ENCODE measurements at regions not wholly inside any gene's neighbourhood (a gene's known extent, or its start where the extent isn't known, plus 50 kb on each side); places are given as distances from the start of the nearest gene placed in this dataset.
"Not testable (repeated sequence)": the region's sequence is repeated elsewhere in the genome, so short reads cannot be mapped to it uniquely, and the experiment has no call there.

DNA sequence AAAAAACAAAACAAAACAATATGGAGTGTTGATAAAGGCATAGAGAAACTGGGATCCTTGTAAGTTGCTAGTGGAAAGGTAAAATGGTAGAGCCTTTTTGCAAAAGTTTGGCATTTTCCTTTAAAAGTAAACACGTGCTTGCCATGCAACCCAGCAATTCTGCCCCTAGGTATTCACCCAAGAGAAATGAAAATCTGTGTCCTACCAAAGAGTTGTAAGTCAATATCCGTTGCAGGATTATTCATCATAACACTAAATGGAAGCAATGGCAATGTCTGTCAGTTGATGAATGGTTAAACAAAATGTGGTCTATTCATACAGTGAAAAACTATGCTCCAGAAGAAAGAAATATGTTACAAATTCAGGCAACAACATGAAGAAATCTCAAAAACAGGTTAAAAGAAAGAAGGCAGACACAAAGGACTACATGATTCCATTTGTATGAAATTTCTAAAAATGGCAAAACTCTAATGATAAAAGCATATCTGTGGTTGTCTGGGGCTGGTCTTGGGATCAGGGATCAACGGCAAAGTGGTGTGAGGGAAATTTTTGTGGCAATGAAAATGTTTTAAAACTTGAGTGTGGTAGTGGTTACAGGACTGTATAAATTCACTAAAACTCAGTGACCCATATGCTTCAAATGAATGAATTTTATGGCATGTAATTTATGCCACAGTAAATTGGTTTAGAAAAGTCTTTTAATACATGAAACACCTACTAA, 229.6 kb downstream of the OPA1 start:
- intact Hi-C loops (cut with micrococcal nuclease; ENCODE audit: unreplicated experiment) = no loop called here
- TF ChIP-seq, protein P1, sequence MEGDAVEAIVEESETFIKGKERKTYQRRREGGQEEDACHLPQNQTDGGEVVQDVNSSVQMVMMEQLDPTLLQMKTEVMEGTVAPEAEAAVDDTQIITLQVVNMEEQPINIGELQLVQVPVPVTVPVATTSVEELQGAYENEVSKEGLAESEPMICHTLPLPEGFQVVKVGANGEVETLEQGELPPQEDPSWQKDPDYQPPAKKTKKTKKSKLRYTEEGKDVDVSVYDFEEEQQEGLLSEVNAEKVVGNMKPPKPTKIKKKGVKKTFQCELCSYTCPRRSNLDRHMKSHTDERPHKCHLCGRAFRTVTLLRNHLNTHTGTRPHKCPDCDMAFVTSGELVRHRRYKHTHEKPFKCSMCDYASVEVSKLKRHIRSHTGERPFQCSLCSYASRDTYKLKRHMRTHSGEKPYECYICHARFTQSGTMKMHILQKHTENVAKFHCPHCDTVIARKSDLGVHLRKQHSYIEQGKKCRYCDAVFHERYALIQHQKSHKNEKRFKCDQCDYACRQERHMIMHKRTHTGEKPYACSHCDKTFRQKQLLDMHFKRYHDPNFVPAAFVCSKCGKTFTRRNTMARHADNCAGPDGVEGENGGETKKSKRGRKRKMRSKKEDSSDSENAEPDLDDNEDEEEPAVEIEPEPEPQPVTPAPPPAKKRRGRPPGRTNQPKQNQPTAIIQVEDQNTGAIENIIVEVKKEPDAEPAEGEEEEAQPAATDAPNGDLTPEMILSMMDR (IDR thresholded peaks at IDR 0.05; ENCODE audit: unreplicated experiment) = no peak
- Mint-ChIP-seq H3K9me3 (ENCODE audit: low read depth, unreplicated experiment) (peaks cover 3% of the 10 kb centered on the region), H3K36me3 (ENCODE audit: insufficient read depth, unreplicated experiment) (peaks cover 13% of the 10 kb centered on the region), H3K27ac (ENCODE audit: unreplicated experiment) (no peak overlapping the region), H3K4me1 (ENCODE audit: low read depth, unreplicated experiment) (peaks cover 29% of the 10 kb centered on the region), H3K27me3 (ENCODE audit: unreplicated experiment) (no peaks in the 10 kb centered on the region), H3K4me3 (ENCODE audit: low read depth, unreplicated experiment) (no peak overlapping the region)
- no TSS peak for BruUV-seq (replicated peaks)
- no peak for DNase-seq
- CTCF ChIA-PET = no interaction called here

DNA sequence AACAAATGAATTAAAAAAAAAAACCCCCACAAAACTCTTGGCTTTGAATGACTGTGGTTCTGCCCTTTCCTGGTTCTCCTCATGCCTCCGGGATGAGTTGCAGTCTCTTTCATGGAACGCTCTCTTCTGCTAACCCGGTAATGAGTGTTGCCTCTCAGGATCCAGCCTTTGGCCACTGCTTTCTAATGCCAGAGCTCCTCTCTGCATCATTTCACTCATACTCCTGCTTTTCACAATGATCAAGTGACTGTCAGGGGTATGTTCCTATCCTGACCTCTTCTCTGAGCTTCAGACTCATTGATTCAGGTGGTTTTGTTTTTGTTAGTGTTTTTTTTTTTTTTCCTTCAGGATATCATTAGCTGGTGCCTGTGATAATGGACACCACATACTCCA, 230.2 kb downstream of the OPA1 start:
- DNase-seq; BruUV-seq (replicated peaks); H3K27ac Mint-ChIP-seq (ENCODE audit: unreplicated experiment); H3K4me3 Mint-ChIP-seq (ENCODE audit: low read depth, unreplicated experiment); H3K9me3 Mint-ChIP-seq (ENCODE audit: low read depth, unreplicated experiment); intact Hi-C loops (cut with micrococcal nuclease; ENCODE audit: unreplicated experiment); H3K27me3 Mint-ChIP-seq (ENCODE audit: unreplicated experiment): not testable (repeated sequence)
- CTCF ChIA-PET = interaction anchor here (0.6 kb wide), 1 partner anchor 149 kb away, joined by 3 read pairs; no protein-coding TSS in a partner anchor
- Mint-ChIP-seq H3K36me3 (ENCODE audit: insufficient read depth, unreplicated experiment) (peaks cover 13% of the 10 kb centered on the region), H3K4me1 (ENCODE audit: low read depth, unreplicated experiment) (peaks cover 34% of the 10 kb centered on the region)

DNA sequence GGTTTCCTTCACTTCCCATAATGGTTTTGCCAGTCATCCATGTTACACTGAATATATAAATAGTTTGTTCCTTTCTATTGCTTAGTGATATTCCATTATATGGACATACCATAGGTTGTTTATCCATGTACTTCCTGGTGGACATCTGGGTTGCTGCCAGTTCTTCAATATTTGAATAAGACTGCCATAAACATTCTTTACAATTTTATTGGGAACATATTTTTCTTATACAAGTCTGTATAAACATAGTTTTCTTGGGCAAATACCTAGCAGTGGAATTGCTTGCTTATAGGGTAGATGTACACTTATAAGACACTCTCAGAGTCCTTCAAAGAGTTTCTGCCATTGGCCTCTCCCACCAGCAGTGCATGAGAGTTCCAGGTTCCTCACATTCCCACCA, 231.4 kb downstream of the OPA1 start:
- H3K27me3 Mint-ChIP-seq (ENCODE audit: unreplicated experiment) = no peaks in the 10 kb centered on the region
- DNase-seq = no peak
- H3K36me3 Mint-ChIP-seq (ENCODE audit: insufficient read depth, unreplicated experiment) = peaks cover 22% of the 10 kb centered on the region
- no peak overlapping the region for H3K4me3 Mint-ChIP-seq (ENCODE audit: low read depth, unreplicated experiment)
- H3K9me3 Mint-ChIP-seq (ENCODE audit: low read depth, unreplicated experiment) = peaks cover 3% of the 10 kb centered on the region
- TF ChIP-seq, protein P1 (IDR thresholded peaks at IDR 0.05; ENCODE audit: unreplicated experiment) = no peak
- intact Hi-C loops (cut with micrococcal nuclease; ENCODE audit: unreplicated experiment) = no loop called here
- no TSS peak for BruUV-seq (replicated peaks)
- no peak overlapping the region for H3K27ac Mint-ChIP-seq (ENCODE audit: unreplicated experiment)
- CTCF ChIA-PET = no interaction called here
- H3K4me1 Mint-ChIP-seq (ENCODE audit: low read depth, unreplicated experiment) = peaks cover 46% of the 10 kb centered on the region

DNA sequence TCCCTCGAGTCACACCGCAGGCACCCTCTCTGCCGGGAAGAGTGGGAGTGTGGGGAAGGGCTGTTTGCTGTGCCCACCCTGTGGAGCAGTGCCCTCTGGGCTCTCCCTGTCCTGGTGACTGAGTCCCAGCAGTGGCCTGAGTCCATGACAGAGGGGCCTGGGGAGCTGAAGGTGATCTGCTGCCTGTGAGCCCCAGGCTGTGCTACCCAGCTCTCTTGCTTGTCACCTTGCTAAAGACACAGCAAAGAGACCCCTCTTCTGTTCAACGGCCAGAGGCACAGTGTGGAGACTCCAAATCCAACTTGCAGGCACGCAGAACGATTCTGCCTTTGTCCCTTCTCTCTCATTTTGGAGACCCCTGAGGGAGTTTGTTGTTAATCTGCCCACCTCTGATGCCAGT, 232.6 kb downstream of the OPA1 start:
- peaks cover 3% of the 10 kb centered on the region for H3K9me3 Mint-ChIP-seq (ENCODE audit: low read depth, unreplicated experiment)
- TF ChIP-seq, protein P1 (IDR thresholded peaks at IDR 0.05; ENCODE audit: unreplicated experiment) = no peak
- H3K27ac Mint-ChIP-seq (ENCODE audit: unreplicated experiment) = no peak overlapping the region
- no peak overlapping the region for H3K4me3 Mint-ChIP-seq (ENCODE audit: low read depth, unreplicated experiment)
- no TSS peak for BruUV-seq (replicated peaks)
- CTCF ChIA-PET = interaction anchor here (0.9 kb wide), 1 partner anchor 44 kb away, joined by 3 read pairs; no protein-coding TSS in a partner anchor
- no peak for DNase-seq
- intact Hi-C loops (cut with micrococcal nuclease; ENCODE audit: unreplicated experiment) = loop anchor here (5.0 kb wide), 1 partner anchor 177 kb away; no protein-coding TSS in a partner anchor
- H3K4me1 Mint-ChIP-seq (ENCODE audit: low read depth, unreplicated experiment) = peaks cover 57% of the 10 kb centered on the region
- peaks cover 29% of the 10 kb centered on the region for H3K36me3 Mint-ChIP-seq (ENCODE audit: insufficient read depth, unreplicated experiment)
- no peaks in the 10 kb centered on the region for H3K27me3 Mint-ChIP-seq (ENCODE audit: unreplicated experiment)

Data from Calu3 (cell line).